Activated CD4-positive, alpha-beta T cell treated with anti-CD3 and anti-CD28 coated beads, Interleukin-2, amount 10 ng/mL, durations not matched to agents 7 days and 5 days (primary cell): ENCODE measurements at regions not wholly inside any gene's neighbourhood (a gene's known extent, or its start where the extent isn't known, plus 50 kb on each side); places are given as distances from the start of the nearest gene placed in this dataset.

ENCODE experiments used
- CTCF ChIA-PET: fragments of 350-600 bp; sonication (Branson Sonifier 250); formaldehyde crosslinking; loops from one replicate; lab custom pipeline; 2021; ENCODE audit warnings: antibody characterized with exemption; lab: Charles Lee
- POLR2A ChIA-PET: fragments of 350-600 bp; sonication (Branson Sonifier 250); formaldehyde crosslinking; loops from one replicate; lab custom pipeline; 2021; ENCODE audit warnings: antibody characterized with exemption; lab: Charles Lee
- DNase-seq: peaks from one replicate; pipeline ENCODE4 v3.0.0-alpha.2; 2020
- H3K27ac Mint-ChIP-seq: one replicate; pipeline ENCODE4 v1.8.0; 2021; ENCODE audit warnings: mild to moderate bottlenecking, moderate library complexity, mixed read lengths
- H3K27me3 Mint-ChIP-seq: one replicate; pipeline ENCODE4 v1.8.0; 2021; ENCODE audit warnings: mixed read lengths
- H3K36me3 Mint-ChIP-seq: one replicate; pipeline ENCODE4 v1.8.0; 2021; ENCODE audit warnings: low read depth, mixed read lengths
- H3K4me1 Mint-ChIP-seq: one replicate; pipeline ENCODE4 v1.8.0; 2021; ENCODE audit warnings: mixed read lengths
- H3K4me3 Mint-ChIP-seq: one replicate; pipeline ENCODE4 v1.8.0; 2021; ENCODE audit warnings: mild to moderate bottlenecking, moderate library complexity, mixed read lengths
- H3K9me3 Mint-ChIP-seq: one replicate; pipeline ENCODE4 v1.8.0; 2021; ENCODE audit warnings: mixed read lengths

- POLR2A ChIA-PET: no interaction called here
- Mint-ChIP-seq H3K4me3 (no peak overlapping the region), H3K27ac (no peak overlapping the region)
Measured at GRCh38 chr5:167582886-167583285, 708.6 kb upstream of the WWC1 start.

GRCh38 chr5:167585184-167585583 lies 706.3 kb upstream of the WWC1 start:
- Mint-ChIP-seq H3K36me3 (no peaks in the 10 kb centered on the region), H3K9me3 (no peaks in the 10 kb centered on the region), H3K4me1 (no peaks in the 10 kb centered on the region), H3K27me3 (no peaks in the 10 kb centered on the region), H3K27ac (no peak overlapping the region), H3K4me3 (no peak overlapping the region)
- CTCF ChIA-PET: no interaction called here
- POLR2A ChIA-PET: no interaction called here
- DNase-seq: no peak

More at GRCh38 chr5:167582886-167583285, 708.6 kb upstream of the WWC1 start:
- H3K9me3 Mint-ChIP-seq: no peaks in the 10 kb centered on the region
- CTCF ChIA-PET: interaction anchor here (0.7 kb wide), 2 partner anchors 143 to 175 kb away, joined by 3 to 5 read pairs; no protein-coding TSS in a partner anchor
- H3K27me3 Mint-ChIP-seq: no peaks in the 10 kb centered on the region
- H3K4me1 Mint-ChIP-seq: no peaks in the 10 kb centered on the region
- no peaks in the 10 kb centered on the region for H3K36me3 Mint-ChIP-seq
- DNase-seq: no peak

- Mint-ChIP-seq H3K9me3 (no peaks in the 10 kb centered on the region), H3K4me1 (no peaks in the 10 kb centered on the region)
Measured at GRCh38 chr5:167587772-167588437, 703.5 kb upstream of the WWC1 start.

GRCh38 chr5:167592114-167592513 lies 699.3 kb upstream of the WWC1 start:
- no peaks in the 10 kb centered on the region for H3K36me3 Mint-ChIP-seq
- H3K4me1 Mint-ChIP-seq: no peaks in the 10 kb centered on the region
- H3K4me3 Mint-ChIP-seq: no peak overlapping the region
- no peak for DNase-seq
- ChIA-PET POLR2A (no interaction called here), CTCF (no interaction called here)
- no peaks in the 10 kb centered on the region for H3K9me3 Mint-ChIP-seq
- no peak overlapping the region for H3K27ac Mint-ChIP-seq
- no peaks in the 10 kb centered on the region for H3K27me3 Mint-ChIP-seq

More at GRCh38 chr5:167587772-167588437, 703.5 kb upstream of the WWC1 start:
- H3K27me3 Mint-ChIP-seq: no peaks in the 10 kb centered on the region
- no peak for DNase-seq
- ChIA-PET CTCF (no interaction called here), POLR2A (no interaction called here)
- H3K4me3 Mint-ChIP-seq: no peak overlapping the region
- no peaks in the 10 kb centered on the region for H3K36me3 Mint-ChIP-seq
- no peak overlapping the region for H3K27ac Mint-ChIP-seq

- H3K27ac Mint-ChIP-seq: no peak overlapping the region
- POLR2A ChIA-PET: no interaction called here
Measured at GRCh38 chr5:167593329-167594060, 698.0 kb upstream of the WWC1 start.

GRCh38 chr5:167594061-167594435 lies 697.4 kb upstream of the WWC1 start:
- no peaks in the 10 kb centered on the region for H3K27me3 Mint-ChIP-seq
- H3K36me3 Mint-ChIP-seq: no peaks in the 10 kb centered on the region
- no peaks in the 10 kb centered on the region for H3K9me3 Mint-ChIP-seq
- H3K27ac Mint-ChIP-seq: no peak overlapping the region
- ChIA-PET POLR2A (no interaction called here), CTCF (no interaction called here)
- no peak for DNase-seq
- no peak overlapping the region for H3K4me3 Mint-ChIP-seq
- no peaks in the 10 kb centered on the region for H3K4me1 Mint-ChIP-seq

More at GRCh38 chr5:167593329-167594060, 698.0 kb upstream of the WWC1 start:
- no peaks in the 10 kb centered on the region for H3K27me3 Mint-ChIP-seq
- no peaks in the 10 kb centered on the region for H3K36me3 Mint-ChIP-seq
- no peaks in the 10 kb centered on the region for H3K9me3 Mint-ChIP-seq
- CTCF ChIA-PET: no interaction called here
- DNase-seq: no peak
- H3K4me3 Mint-ChIP-seq: no peak overlapping the region
- H3K4me1 Mint-ChIP-seq: no peaks in the 10 kb centered on the region

GRCh38 chr5:167594750-167595149 lies 696.7 kb upstream of the WWC1 start:
- no peaks in the 10 kb centered on the region for H3K27me3 Mint-ChIP-seq
- no peaks in the 10 kb centered on the region for H3K36me3 Mint-ChIP-seq
- ChIA-PET POLR2A (no interaction called here), CTCF (no interaction called here)
- no peak for DNase-seq
- H3K4me1 Mint-ChIP-seq: no peaks in the 10 kb centered on the region
- H3K4me3 Mint-ChIP-seq: no peak overlapping the region
- H3K27ac Mint-ChIP-seq: no peak overlapping the region
- no peaks in the 10 kb centered on the region for H3K9me3 Mint-ChIP-seq

GRCh38 chr5:167595196-167595595 lies 696.2 kb upstream of the WWC1 start:
- Mint-ChIP-seq H3K4me3 (no peak overlapping the region), H3K4me1 (no peaks in the 10 kb centered on the region), H3K36me3 (no peaks in the 10 kb centered on the region), H3K9me3 (no peaks in the 10 kb centered on the region), H3K27ac (no peak overlapping the region), H3K27me3 (no peaks in the 10 kb centered on the region)
- DNase-seq: no peak
- ChIA-PET POLR2A (no interaction called here), CTCF (no interaction called here)

GRCh38 chr5:167598166-167598565 lies 693.3 kb upstream of the WWC1 start:
- H3K27me3 Mint-ChIP-seq: no peaks in the 10 kb centered on the region
- H3K9me3 Mint-ChIP-seq: no peaks in the 10 kb centered on the region
- no peaks in the 10 kb centered on the region for H3K36me3 Mint-ChIP-seq
- no peak overlapping the region for H3K4me3 Mint-ChIP-seq
- DNase-seq: no peak
- ChIA-PET CTCF (no interaction called here), POLR2A (no interaction called here)
- H3K27ac Mint-ChIP-seq: no peak overlapping the region
- H3K4me1 Mint-ChIP-seq: no peaks in the 10 kb centered on the region

- H3K27ac Mint-ChIP-seq: no peak overlapping the region
- no peaks in the 10 kb centered on the region for H3K36me3 Mint-ChIP-seq
- H3K27me3 Mint-ChIP-seq: no peaks in the 10 kb centered on the region
- no peak overlapping the region for H3K4me3 Mint-ChIP-seq
- no peaks in the 10 kb centered on the region for H3K4me1 Mint-ChIP-seq
- no peaks in the 10 kb centered on the region for H3K9me3 Mint-ChIP-seq
- DNase-seq: no peak
- CTCF ChIA-PET: interaction anchor here (0.6 kb wide), 1 partner anchor 67 kb away, joined by 4 read pairs; no protein-coding TSS in a partner anchor
- POLR2A ChIA-PET: no interaction called here
Measured at GRCh38 chr5:167602067-167602466, 689.4 kb upstream of the WWC1 start.

- Mint-ChIP-seq H3K27me3 (no peaks in the 10 kb centered on the region), H3K27ac (no peak overlapping the region), H3K9me3 (no peaks in the 10 kb centered on the region), H3K4me3 (no peak overlapping the region), H3K36me3 (no peaks in the 10 kb centered on the region), H3K4me1 (no peaks in the 10 kb centered on the region)
- CTCF ChIA-PET: no interaction called here
- POLR2A ChIA-PET: no interaction called here
- no peak for DNase-seq
Measured at GRCh38 chr5:167603135-167603534, 688.3 kb upstream of the WWC1 start.

GRCh38 chr5:167608390-167609272 lies 682.8 kb upstream of the WWC1 start:
- H3K27ac Mint-ChIP-seq: no peak overlapping the region
- no peaks in the 10 kb centered on the region for H3K36me3 Mint-ChIP-seq
- no peaks in the 10 kb centered on the region for H3K4me1 Mint-ChIP-seq
- H3K9me3 Mint-ChIP-seq: peaks cover 2% of the 10 kb centered on the region
- H3K4me3 Mint-ChIP-seq: no peak overlapping the region
- H3K27me3 Mint-ChIP-seq: no peaks in the 10 kb centered on the region
- no peak for DNase-seq
- ChIA-PET CTCF (no interaction called here), POLR2A (no interaction called here)
